ENCODE measurements at regions not wholly inside any gene's neighbourhood (a gene's known extent, or its start where the extent isn't known, plus 50 kb on each side); places are given as distances from the start of the nearest gene placed in this dataset.

GRCh38 chr12:11573880-11574279 lies 75.6 kb upstream of the ETV6 start:
- TF ChIP-seq CTCF (IDR thresholded peaks at IDR 0.05) = no peak
- TF ChIP-seq POLR2A (IDR thresholded peaks at IDR 0.05) = no peak

Measured in ovary (tissue), 3 donors.